Large intestine (tissue), 3 donors: ENCODE measurements at regions not wholly inside any gene's neighbourhood (a gene's known extent, or its start where the extent isn't known, plus 50 kb on each side); places are given as distances from the start of the nearest gene placed in this dataset.

Experiments
- DNase-seq, 2 donors: peaks; one replicate each; pipeline versions ENCODE4 v3.0.0 to v3.0.0-alpha.2; 2013
- H3K27ac ChIP-seq: one replicate; pipeline ENCODE4 v1.5.1; 2013; ENCODE audit warnings: low read length
- H3K27me3 ChIP-seq: 2 replicates; pipeline ENCODE4 v1.6.1; 2013; ENCODE audit warnings: low read length; ENCODE audit not compliant: control insufficient read depth, insufficient read depth
- H3K36me3 ChIP-seq: 2 replicates; pipeline ENCODE4 v1.6.1; 2013; ENCODE audit warnings: low read length; ENCODE audit not compliant: control insufficient read depth, insufficient read depth
- H3K4me1 ChIP-seq: one replicate; pipeline ENCODE4 v1.6.1; 2013; ENCODE audit warnings: low read length; ENCODE audit not compliant: control insufficient read depth, insufficient read depth
- H3K4me3 ChIP-seq: one replicate; pipeline ENCODE4 v1.5.1; 2013; ENCODE audit warnings: low read length
- H3K9me3 ChIP-seq: one replicate; pipeline ENCODE4 v1.6.1; 2013; ENCODE audit warnings: mild to moderate bottlenecking, low read depth, low read length, moderate library complexity; ENCODE audit not compliant: control insufficient read depth
- WGBS: methylation state at CpG from one replicate; pipeline ENCODE4 v1.1.5; 2013; ENCODE audit warnings: low lambda C conversion rate; ENCODE audit not compliant: insufficient coverage; 5-methylcytosine and 5-hydroxymethylcytosine counted together

DNA sequence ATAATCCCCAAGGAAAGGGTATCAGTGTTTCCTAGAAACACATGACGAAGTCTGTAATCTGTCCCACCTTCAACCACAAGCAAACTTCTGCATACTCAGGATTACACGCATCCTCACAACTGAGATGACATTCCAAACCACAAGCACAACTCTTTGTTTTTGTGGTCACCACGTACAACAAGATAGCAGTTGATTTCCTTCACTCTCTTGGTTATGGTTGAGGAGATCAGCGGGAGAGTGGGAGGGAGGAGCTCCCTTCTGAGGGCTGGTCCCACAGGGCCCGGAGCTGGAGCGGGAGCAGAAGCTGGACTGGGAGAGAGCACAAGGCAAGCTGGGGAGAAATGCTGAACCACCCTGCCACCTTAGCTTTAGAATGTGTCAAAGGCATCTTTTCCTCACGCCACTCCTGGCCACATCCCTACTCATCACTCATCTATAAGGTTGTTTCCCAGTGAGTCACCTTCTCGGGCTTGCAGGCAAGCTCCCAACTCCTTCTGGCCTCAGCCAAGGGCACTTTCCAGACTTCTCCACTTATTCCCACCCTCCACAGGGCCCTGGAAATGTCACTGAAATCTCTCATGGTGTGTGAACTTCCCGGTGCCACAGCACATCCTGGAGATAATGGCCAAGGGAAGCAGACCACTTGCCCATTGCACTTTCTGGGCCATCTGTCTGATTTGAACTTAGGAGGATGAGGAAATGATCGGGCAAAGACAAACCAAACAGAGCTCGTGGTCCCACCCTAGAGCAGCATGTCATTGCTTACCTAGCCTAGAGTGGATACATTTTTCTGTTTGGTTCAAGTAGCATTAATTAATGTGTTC, 98.9 kb upstream of the LGALSL start:
- Histone ChIP-seq H3K36me3 (no peaks in the 10 kb centered on the region), H3K27ac (no peak overlapping the region), H3K4me3 (no peak overlapping the region), H3K9me3 (no peaks in the 10 kb centered on the region), H3K4me1 (peaks cover 7% of the 10 kb centered on the region), H3K27me3 (no peaks in the 10 kb centered on the region)
- no peak for DNase-seq
- WGBS = no CpG with 5 or more reads among the region's 11 CpGs

GRCh38 chr2:64356906-64357305, 97.1 kb upstream of the LGALSL start:
- Histone ChIP-seq H3K4me3 (no peak overlapping the region), H3K9me3 (no peaks in the 10 kb centered on the region), H3K4me1 (peaks cover 9% of the 10 kb centered on the region), H3K27ac (no peak overlapping the region), H3K27me3 (no peaks in the 10 kb centered on the region), H3K36me3 (no peaks in the 10 kb centered on the region)
- no CpG with 5 or more reads among the region's 2 CpGs for WGBS
- DNase-seq = no peak

GRCh38 chr2:64359171-64359891, 94.6 kb upstream of the LGALSL start:
- peaks cover 9% of the 10 kb centered on the region for H3K4me1 ChIP-seq
- no peak for DNase-seq
- no peak overlapping the region for H3K27ac ChIP-seq
- H3K27me3 ChIP-seq = no peaks in the 10 kb centered on the region
- no peak overlapping the region for H3K4me3 ChIP-seq
- H3K9me3 ChIP-seq = no peaks in the 10 kb centered on the region
- H3K36me3 ChIP-seq = no peaks in the 10 kb centered on the region
- WGBS = 80% methylated on average over 1 of the region's 4 CpGs

DNA sequence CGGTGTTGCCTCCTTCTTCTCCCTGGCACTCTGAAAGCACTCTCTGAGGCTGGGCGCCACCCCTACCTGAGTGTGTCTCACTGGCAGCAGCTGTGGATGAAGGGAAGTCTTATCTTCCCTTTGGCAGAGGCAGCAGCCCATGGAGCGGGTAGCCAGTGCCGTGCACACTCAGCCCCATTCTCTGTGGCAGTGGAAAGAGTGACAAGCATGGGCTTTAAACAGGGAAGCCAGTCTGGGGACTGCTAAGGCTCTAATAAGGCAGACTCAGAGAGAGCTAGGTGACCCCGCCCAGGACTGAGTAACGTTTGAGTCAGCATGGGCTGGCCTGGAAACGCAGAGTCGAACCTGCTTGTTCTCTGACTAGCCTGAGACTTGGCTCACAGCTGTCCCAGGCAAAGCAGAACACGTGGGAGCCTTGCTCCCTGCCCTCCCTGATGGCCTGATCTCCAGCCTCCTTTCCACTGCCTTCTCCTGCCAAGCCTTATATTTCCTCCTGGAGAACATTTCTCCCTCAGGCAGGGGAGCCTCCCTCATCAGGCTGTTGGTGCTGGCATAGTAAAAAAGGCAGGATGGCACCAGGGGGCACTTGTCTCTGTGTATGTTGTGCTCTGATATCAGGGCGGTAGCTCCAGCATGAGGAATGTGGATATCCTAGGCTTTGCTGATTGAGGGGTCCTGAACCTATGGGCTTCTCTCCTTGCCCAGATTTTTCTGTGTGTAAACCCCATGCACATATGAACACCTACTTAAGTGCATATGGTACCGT, 93.9 kb upstream of the LGALSL start:
- H3K27ac ChIP-seq = peak overlapping the region; percentile 37
- no peaks in the 10 kb centered on the region for H3K36me3 ChIP-seq
- no CpG with 5 or more reads among the region's 11 CpGs for WGBS
- no peaks in the 10 kb centered on the region for H3K9me3 ChIP-seq
- H3K27me3 ChIP-seq = no peaks in the 10 kb centered on the region
- H3K4me3 ChIP-seq = no peak overlapping the region
- H3K4me1 ChIP-seq = peaks cover 9% of the 10 kb centered on the region
- peak; percentile 79 to 86 for DNase-seq

- WGBS = no CpG with 5 or more reads among the region's 12 CpGs
- H3K27me3 ChIP-seq = no peaks in the 10 kb centered on the region
- DNase-seq = no peak
- no peaks in the 10 kb centered on the region for H3K36me3 ChIP-seq
- no peak overlapping the region for H3K4me3 ChIP-seq
- peaks cover 9% of the 10 kb centered on the region for H3K4me1 ChIP-seq
- no peak overlapping the region for H3K27ac ChIP-seq
- no peaks in the 10 kb centered on the region for H3K9me3 ChIP-seq
These were observed 92.6 kb upstream of the LGALSL start for GRCh38 chr2:64361151-64361938.

DNA sequence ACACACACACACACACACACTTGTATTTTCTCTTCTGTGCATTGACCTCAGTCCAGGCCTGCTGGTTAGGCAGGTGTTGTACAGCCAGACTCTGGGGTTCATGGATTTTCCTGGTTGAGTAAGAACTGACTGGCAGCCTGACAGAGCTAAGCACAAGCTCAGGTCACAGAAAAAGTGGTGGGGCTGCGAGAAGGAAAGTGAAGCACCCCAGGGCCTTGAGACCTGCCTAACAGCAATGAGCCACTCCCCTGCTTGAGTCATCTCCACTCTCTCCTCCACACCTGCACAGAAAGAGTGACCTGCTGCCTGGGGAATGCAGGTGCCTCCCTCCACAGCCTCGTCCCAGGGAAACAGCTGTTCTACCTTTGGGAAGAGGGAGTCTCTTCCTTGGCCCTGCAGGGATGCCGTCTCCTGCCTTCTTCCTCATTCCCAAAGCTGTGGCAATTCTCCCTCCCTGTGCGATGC, 91.4 kb upstream of the LGALSL start:
- no peaks in the 10 kb centered on the region for H3K9me3 ChIP-seq
- peak; percentile 30 to 54 for DNase-seq
- no CpG with 5 or more reads among the region's 4 CpGs for WGBS
- peaks cover 9% of the 10 kb centered on the region for H3K4me1 ChIP-seq
- no peak overlapping the region for H3K27ac ChIP-seq
- H3K4me3 ChIP-seq = no peak overlapping the region
- H3K36me3 ChIP-seq = no peaks in the 10 kb centered on the region
- H3K27me3 ChIP-seq = no peaks in the 10 kb centered on the region

GRCh38 chr2:64363140-64363539, 90.8 kb upstream of the LGALSL start:
- no peak overlapping the region for H3K27ac ChIP-seq
- WGBS = no CpG with 5 or more reads among the region's 4 CpGs
- no peak overlapping the region for H3K4me3 ChIP-seq
- no peaks in the 10 kb centered on the region for H3K36me3 ChIP-seq
- peaks cover 9% of the 10 kb centered on the region for H3K4me1 ChIP-seq
- DNase-seq = no peak
- no peaks in the 10 kb centered on the region for H3K27me3 ChIP-seq
- no peaks in the 10 kb centered on the region for H3K9me3 ChIP-seq

- no peak for DNase-seq
- Histone ChIP-seq H3K4me3 (no peak overlapping the region), H3K36me3 (no peaks in the 10 kb centered on the region), H3K9me3 (no peaks in the 10 kb centered on the region), H3K27ac (no peak overlapping the region), H3K27me3 (no peaks in the 10 kb centered on the region), H3K4me1 (peaks cover 9% of the 10 kb centered on the region)
- WGBS = no CpG with 5 or more reads among the region's 2 CpGs
These were observed 90.1 kb upstream of the LGALSL start for GRCh38 chr2:64363848-64364247.

DNA sequence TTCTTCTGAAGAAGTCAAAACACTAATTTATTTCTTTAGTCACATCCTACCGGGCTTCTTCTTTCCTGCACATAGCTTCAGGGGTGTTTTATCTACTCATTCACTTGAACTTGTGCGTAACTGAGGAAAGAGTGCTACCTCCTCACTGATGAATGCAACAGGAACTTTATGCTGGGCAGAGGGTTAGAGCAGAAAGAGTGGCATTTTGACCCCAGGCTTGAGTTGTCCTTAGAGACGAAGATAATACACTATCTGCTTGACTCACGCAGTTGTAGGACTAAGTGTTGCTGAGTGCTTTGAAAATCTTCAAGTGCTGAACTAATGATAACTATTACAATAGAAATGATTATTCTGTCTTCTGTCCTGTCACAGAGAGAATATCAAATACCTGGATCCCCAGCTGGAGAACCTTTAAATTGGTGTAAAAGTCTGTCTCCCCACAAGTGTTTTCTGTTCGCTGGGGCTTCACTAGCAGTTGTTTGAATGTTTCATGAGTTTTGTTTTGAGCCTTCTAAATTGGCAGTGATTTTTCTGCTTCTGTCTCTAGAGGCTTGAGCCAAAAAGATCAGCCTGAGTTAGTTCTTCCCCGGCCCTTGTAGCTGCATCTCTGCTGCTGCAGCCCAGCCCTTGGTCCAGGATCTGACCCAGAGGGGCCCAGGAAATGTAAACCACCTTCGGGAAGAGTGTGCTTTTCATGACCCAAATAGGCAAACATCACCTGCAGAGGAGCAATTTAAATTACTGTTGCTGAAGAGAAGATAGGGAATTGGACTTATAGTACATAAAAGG, 86.3 kb upstream of the LGALSL start:
- no peak overlapping the region for H3K4me3 ChIP-seq
- WGBS = 40% methylated on average over 4 of the region's 7 CpGs

More for the DNA sequence above, 86.3 kb upstream of the LGALSL start:
- no peak overlapping the region for H3K27ac ChIP-seq
- H3K36me3 ChIP-seq = no peaks in the 10 kb centered on the region
- H3K4me1 ChIP-seq = no peaks in the 10 kb centered on the region
- DNase-seq = peak in 1 of 2 donors; percentile 24
- H3K27me3 ChIP-seq = no peaks in the 10 kb centered on the region
- no peaks in the 10 kb centered on the region for H3K9me3 ChIP-seq
